ENCODE measurements at regions not wholly inside any gene's neighbourhood (a gene's known extent, or its start where the extent isn't known, plus 50 kb on each side); places are given as distances from the start of the nearest gene placed in this dataset.

DNA sequence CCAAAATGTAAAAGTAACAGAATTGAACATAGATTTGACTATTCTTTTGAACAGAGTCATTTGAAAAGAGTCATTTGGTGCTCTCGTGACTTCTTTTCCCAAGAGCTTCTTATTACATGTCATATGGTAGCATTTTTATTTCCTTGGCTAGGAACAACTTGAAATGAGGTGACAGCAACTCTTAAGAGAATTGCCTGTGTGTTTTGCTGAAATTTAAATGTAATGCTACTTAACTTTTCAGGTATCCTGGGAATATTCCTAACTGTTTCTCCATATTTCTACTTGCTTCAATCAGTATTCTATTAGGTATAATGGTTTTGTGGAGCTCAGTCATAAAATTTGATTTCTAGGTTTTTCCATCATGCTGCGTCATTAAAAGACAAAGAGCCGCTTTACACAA lies 700.7 kb downstream of the LUZP2 start:
- Histone ChIP-seq H2BK12ac (ENCODE audit: low read length) (no peak overlapping the region), H2AK5ac (ENCODE audit: low read depth, low read length) (no peak overlapping the region), H3K18ac (ENCODE audit: low read length) (no peak overlapping the region), H3K4ac (ENCODE audit: low read length) (no peak overlapping the region), H3K79me1 (ENCODE audit: low read depth, low read length) (no peaks in the 10 kb centered on the region), H3K14ac (ENCODE audit: low read length) (no peak overlapping the region), H4K91ac (ENCODE audit: low read depth, low read length, poor library complexity) (no peak overlapping the region), H2BK15ac (ENCODE audit: low read length) (no peak overlapping the region), H3K9ac (ENCODE audit: low read depth, low read length, poor library complexity) (no peak overlapping the region), H3K27me3 (ENCODE audit: control insufficient read depth in 3 of 3, insufficient read depth in 3 of 3, low read depth in 1 of 3, low read length in 3 of 3) (no peaks in the 10 kb centered on the region), H3K4me3 (ENCODE audit: low read length in 2 of 2) (no peak overlapping the region), H2BK5ac (ENCODE audit: low read length) (no peak overlapping the region), H3K4me2 (ENCODE audit: insufficient read depth, low read length, poor library complexity, severe bottlenecking) (no peak overlapping the region), H3K23ac (ENCODE audit: low read depth, low read length, poor library complexity) (no peak overlapping the region), H2AFZ (ENCODE audit: low read length) (no peak overlapping the region), H3K4me1 (ENCODE audit: control insufficient read depth in 2 of 2, insufficient read depth in 1 of 2, low read depth in 1 of 2, low read length in 2 of 2) (no peaks in the 10 kb centered on the region), H4K8ac (ENCODE audit: low read depth, low read length) (no peak overlapping the region), H2BK120ac (ENCODE audit: low read depth, low read length) (no peak overlapping the region), H3K36me3 (replicated peaks in 1 of 2; ENCODE audit: control insufficient read depth in 2 of 2, insufficient read depth in 2 of 2, low read length in 2 of 2) (no peaks in the 10 kb centered on the region), H3K9me3 (replicated peaks in 1 of 2; ENCODE audit: control insufficient read depth in 2 of 2, insufficient read depth in 1 of 2, low read depth in 1 of 2, low read length in 2 of 2) (no peaks in the 10 kb centered on the region), H3K27ac (replicated peaks; ENCODE audit: low read length) (no peak overlapping the region)
- WGBS, 2 donors (ENCODE audit: extremely low coverage in 2 of 2, insufficient read length in 2 of 2, insufficient replicate concordance in 1 of 2): no CpG with 5 or more reads among the region's 3 CpGs
- no peak for DNase-seq (ENCODE audit: low spot score)

DNA sequence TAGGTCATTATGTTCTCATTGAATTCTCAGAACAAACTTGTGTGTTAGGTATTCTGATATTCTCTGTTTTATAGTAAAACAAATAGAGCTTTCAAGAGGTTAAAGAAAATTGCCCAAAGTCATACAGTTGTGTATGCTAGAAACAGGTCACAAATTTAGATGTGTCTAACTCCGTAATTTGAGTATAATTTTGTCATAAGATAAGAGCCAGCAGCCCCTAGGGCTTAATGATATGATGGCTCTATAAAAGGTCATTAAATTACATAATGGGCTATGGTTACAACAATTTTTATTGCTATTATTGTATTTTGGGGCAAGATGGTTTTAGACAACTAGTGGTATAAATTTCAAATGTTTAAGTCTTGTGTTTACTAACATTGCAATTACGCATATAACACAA lies 701.9 kb downstream of the LUZP2 start:
- Histone ChIP-seq H2AK5ac (ENCODE audit: low read depth, low read length) (no peak overlapping the region), H3K27me3 (ENCODE audit: control insufficient read depth in 3 of 3, insufficient read depth in 3 of 3, low read depth in 1 of 3, low read length in 3 of 3) (no peaks in the 10 kb centered on the region), H3K9me3 (replicated peaks in 1 of 2; ENCODE audit: control insufficient read depth in 2 of 2, insufficient read depth in 1 of 2, low read depth in 1 of 2, low read length in 2 of 2) (no peaks in the 10 kb centered on the region), H2BK120ac (ENCODE audit: low read depth, low read length) (no peak overlapping the region), H3K4ac (ENCODE audit: low read length) (no peak overlapping the region), H4K8ac (ENCODE audit: low read depth, low read length) (no peak overlapping the region), H3K4me1 (ENCODE audit: control insufficient read depth in 2 of 2, insufficient read depth in 1 of 2, low read depth in 1 of 2, low read length in 2 of 2) (no peaks in the 10 kb centered on the region), H2AFZ (ENCODE audit: low read length) (no peak overlapping the region), H3K4me3 (ENCODE audit: low read length in 2 of 2) (no peak overlapping the region), H2BK15ac (ENCODE audit: low read length) (no peak overlapping the region), H3K9ac (ENCODE audit: low read depth, low read length, poor library complexity) (no peak overlapping the region), H4K91ac (ENCODE audit: low read depth, low read length, poor library complexity) (no peak overlapping the region), H2BK5ac (ENCODE audit: low read length) (no peak overlapping the region), H3K4me2 (ENCODE audit: insufficient read depth, low read length, poor library complexity, severe bottlenecking) (no peak overlapping the region), H3K23ac (ENCODE audit: low read depth, low read length, poor library complexity) (no peak overlapping the region), H3K36me3 (replicated peaks in 1 of 2; ENCODE audit: control insufficient read depth in 2 of 2, insufficient read depth in 2 of 2, low read length in 2 of 2) (no peaks in the 10 kb centered on the region), H2BK12ac (ENCODE audit: low read length) (no peak overlapping the region), H3K79me1 (ENCODE audit: low read depth, low read length) (no peaks in the 10 kb centered on the region), H3K27ac (replicated peaks; ENCODE audit: low read length) (no peak overlapping the region), H3K14ac (ENCODE audit: low read length) (no peak overlapping the region), H3K18ac (ENCODE audit: low read length) (no peak overlapping the region)
- WGBS, 2 donors (ENCODE audit: extremely low coverage in 2 of 2, insufficient read length in 2 of 2, insufficient replicate concordance in 1 of 2): no CpG with 5 or more reads among the region's 2 CpGs
- DNase-seq (ENCODE audit: low spot score): no peak

DNA sequence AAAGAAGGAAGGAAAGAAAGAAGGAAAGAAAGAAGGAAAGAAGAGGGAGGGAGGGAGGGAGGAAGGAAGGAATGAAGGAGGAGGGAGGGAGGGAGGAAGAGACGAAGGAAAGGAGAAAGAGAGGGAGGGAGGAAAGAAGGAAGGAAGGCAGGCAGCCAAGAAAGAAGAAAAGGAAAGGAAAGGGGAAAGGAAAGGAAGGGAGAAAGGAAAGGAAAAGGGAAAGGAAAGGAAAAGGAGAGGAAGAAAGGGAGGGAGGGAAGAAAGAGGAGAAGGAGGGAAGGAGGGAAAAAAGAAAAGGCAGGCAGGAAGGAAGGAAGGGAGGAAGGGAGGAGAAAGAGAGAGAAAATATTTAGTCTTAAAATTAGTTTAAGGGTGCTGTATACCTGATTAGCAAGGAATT lies 704.1 kb downstream of the LUZP2 start:
- H4K91ac ChIP-seq (ENCODE audit: low read depth, low read length, poor library complexity): no peak overlapping the region
- no peak overlapping the region for H2BK120ac ChIP-seq (ENCODE audit: low read depth, low read length)
- H2BK15ac ChIP-seq (ENCODE audit: low read length): no peak overlapping the region
- H3K18ac ChIP-seq (ENCODE audit: low read length): no peak overlapping the region
- no peak overlapping the region for H2AFZ ChIP-seq (ENCODE audit: low read length)
- no CpG with 5 or more reads among the region's 1 CpG for WGBS, 2 donors (ENCODE audit: extremely low coverage in 2 of 2, insufficient read length in 2 of 2, insufficient replicate concordance in 1 of 2)
- no peak overlapping the region for H2BK12ac ChIP-seq (ENCODE audit: low read length)
- no peaks in the 10 kb centered on the region for H3K36me3 ChIP-seq (replicated peaks in 1 of 2; ENCODE audit: control insufficient read depth in 2 of 2, insufficient read depth in 2 of 2, low read length in 2 of 2)
- H2AK5ac ChIP-seq (ENCODE audit: low read depth, low read length): no peak overlapping the region
- H3K4me2 ChIP-seq (ENCODE audit: insufficient read depth, low read length, poor library complexity, severe bottlenecking): no peak overlapping the region
- H3K79me1 ChIP-seq (ENCODE audit: low read depth, low read length): no peaks in the 10 kb centered on the region
- no peak overlapping the region for H3K4me3 ChIP-seq (ENCODE audit: low read length in 2 of 2)
- H3K9ac ChIP-seq (ENCODE audit: low read depth, low read length, poor library complexity): no peak overlapping the region
- no peaks in the 10 kb centered on the region for H3K4me1 ChIP-seq (ENCODE audit: control insufficient read depth in 2 of 2, insufficient read depth in 1 of 2, low read depth in 1 of 2, low read length in 2 of 2)
- H3K27me3 ChIP-seq (ENCODE audit: control insufficient read depth in 3 of 3, insufficient read depth in 3 of 3, low read depth in 1 of 3, low read length in 3 of 3): no peaks in the 10 kb centered on the region
- H3K14ac ChIP-seq (ENCODE audit: low read length): no peak overlapping the region
- no peak overlapping the region for H3K23ac ChIP-seq (ENCODE audit: low read depth, low read length, poor library complexity)
- H3K9me3 ChIP-seq (replicated peaks in 1 of 2; ENCODE audit: control insufficient read depth in 2 of 2, insufficient read depth in 1 of 2, low read depth in 1 of 2, low read length in 2 of 2): no peaks in the 10 kb centered on the region
- H3K4ac ChIP-seq (ENCODE audit: low read length): no peak overlapping the region
- H4K8ac ChIP-seq (ENCODE audit: low read depth, low read length): no peak overlapping the region
- H3K27ac ChIP-seq (replicated peaks; ENCODE audit: low read length): no peak overlapping the region
- H2BK5ac ChIP-seq (ENCODE audit: low read length): no peak overlapping the region
- DNase-seq (ENCODE audit: low spot score): no peak

DNA sequence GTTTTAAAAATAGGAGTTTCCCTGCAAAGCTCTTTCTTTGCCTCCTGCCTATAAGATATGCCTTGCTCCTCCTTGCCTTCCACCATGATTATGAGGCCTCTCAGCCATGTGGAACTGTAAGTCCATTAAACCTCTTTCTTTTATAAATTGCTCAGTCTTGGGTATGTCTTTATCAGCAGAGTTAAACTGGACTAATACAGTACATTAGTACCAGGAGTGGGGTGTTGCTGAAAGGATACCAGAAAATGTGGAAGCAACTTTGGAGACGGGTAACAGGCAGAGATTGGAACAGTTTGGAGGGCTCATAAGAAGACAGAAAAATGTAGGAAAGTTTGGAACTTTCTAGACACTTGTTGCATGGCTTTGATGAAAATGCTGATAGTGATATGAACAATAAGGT lies 709.9 kb downstream of the LUZP2 start:
- Histone ChIP-seq H2AFZ (ENCODE audit: low read length) (no peak overlapping the region), H3K27me3 (ENCODE audit: control insufficient read depth in 3 of 3, insufficient read depth in 3 of 3, low read depth in 1 of 3, low read length in 3 of 3) (no peaks in the 10 kb centered on the region), H3K9ac (ENCODE audit: low read depth, low read length, poor library complexity) (no peak overlapping the region), H3K14ac (ENCODE audit: low read length) (no peak overlapping the region), H3K9me3 (replicated peaks in 1 of 2; ENCODE audit: control insufficient read depth in 2 of 2, insufficient read depth in 1 of 2, low read depth in 1 of 2, low read length in 2 of 2) (no peaks in the 10 kb centered on the region), H3K4me3 (ENCODE audit: low read length in 2 of 2) (no peak overlapping the region), H3K36me3 (replicated peaks in 1 of 2; ENCODE audit: control insufficient read depth in 2 of 2, insufficient read depth in 2 of 2, low read length in 2 of 2) (no peaks in the 10 kb centered on the region), H2BK120ac (ENCODE audit: low read depth, low read length) (no peak overlapping the region), H3K4ac (ENCODE audit: low read length) (no peak overlapping the region), H4K91ac (ENCODE audit: low read depth, low read length, poor library complexity) (no peak overlapping the region), H2BK12ac (ENCODE audit: low read length) (no peak overlapping the region), H3K18ac (ENCODE audit: low read length) (no peak overlapping the region), H3K23ac (ENCODE audit: low read depth, low read length, poor library complexity) (no peak overlapping the region), H2BK15ac (ENCODE audit: low read length) (no peak overlapping the region), H3K4me1 (ENCODE audit: control insufficient read depth in 2 of 2, insufficient read depth in 1 of 2, low read depth in 1 of 2, low read length in 2 of 2) (no peaks in the 10 kb centered on the region), H4K8ac (ENCODE audit: low read depth, low read length) (no peak overlapping the region), H3K79me1 (ENCODE audit: low read depth, low read length) (no peaks in the 10 kb centered on the region), H2AK5ac (ENCODE audit: low read depth, low read length) (no peak overlapping the region), H2BK5ac (ENCODE audit: low read length) (no peak overlapping the region), H3K4me2 (ENCODE audit: insufficient read depth, low read length, poor library complexity, severe bottlenecking) (no peak overlapping the region), H3K27ac (replicated peaks; ENCODE audit: low read length) (no peak overlapping the region)
- DNase-seq (ENCODE audit: low spot score): no peak
- no CpG with 5 or more reads among the region's 1 CpG for WGBS, 2 donors (ENCODE audit: extremely low coverage in 2 of 2, insufficient read length in 2 of 2, insufficient replicate concordance in 1 of 2)

Data from neuronal stem cell (in vitro differentiated cells).